OCI-LY7 (cell line): ENCODE measurements at regions not wholly inside any gene's neighbourhood (a gene's known extent, or its start where the extent isn't known, plus 50 kb on each side); places are given as distances from the start of the nearest gene placed in this dataset.

Experiments used
- BruUV-seq: library from RNA; stranded (reverse); fragments of 400-500 nt; replicated peaks from 2 replicates; lab custom pipeline; 2021; lab: Mats Ljungman, UMichigan
- CTCF ChIA-PET: fragments of 300-600 bp; sonication (Branson Sonifier 250); formaldehyde crosslinking; loops from one replicate; lab custom pipeline; 2022; ENCODE audit warnings: antibody characterized with exemption; ENCODE audit not compliant: unreplicated experiment; lab: Charles Lee
- POLR2A ChIA-PET: fragments of 300-600 bp; sonication (Branson Sonifier 250); formaldehyde crosslinking; loops from one replicate; lab custom pipeline; 2022; ENCODE audit warnings: antibody characterized with exemption; lab: Charles Lee
- DNase-seq: peaks from one replicate; pipeline ENCODE4 v3.0.0-alpha.2; 2015; ENCODE audit warnings: low spot score
- H2AFZ ChIP-seq: fragments of 200-600 bp; sonication (generic), shearing (Covaris generic); 2 replicates; pipeline ENCODE4 v1.6.1; 2014; ENCODE audit warnings: mild to moderate bottlenecking, antibody characterized with exemption, low read length, moderate library complexity
- H3K27ac ChIP-seq: fragments of 200-600 bp; sonication (generic); 2 replicates; pipeline ENCODE4 v1.5.1; 2014; ENCODE audit warnings: mixed run types, low read depth, mild to moderate bottlenecking, moderate library complexity, low read length, inconsistent platforms; ENCODE audit not compliant: poor library complexity, severe bottlenecking
- H3K36me3 ChIP-seq: fragments of 200-600 bp; sonication (generic); 2 replicates; pipeline ENCODE4 v1.6.1; 2014; ENCODE audit warnings: mild to moderate bottlenecking, antibody characterized with exemption, low read length, moderate library complexity, mixed read lengths; ENCODE audit not compliant: insufficient read depth
- H3K4me1 ChIP-seq: fragments of 200-600 bp; sonication (generic); 2 replicates; pipeline ENCODE4 v1.5.1; 2014; ENCODE audit warnings: mild to moderate bottlenecking, low read length; ENCODE audit not compliant: insufficient read depth, poor library complexity, severe bottlenecking
- H3K4me2 ChIP-seq: fragments of 200-600 bp; sonication (generic); 2 replicates; pipeline ENCODE4 v1.6.1; 2014; ENCODE audit warnings: mild to moderate bottlenecking, low read length
- H3K4me3 ChIP-seq: fragments of 200-600 bp; sonication (generic); 2 replicates; pipeline ENCODE4 v1.5.1; 2014; ENCODE audit warnings: mild to moderate bottlenecking, low read depth, low read length; ENCODE audit not compliant: poor library complexity, severe bottlenecking
- H3K79me2 ChIP-seq: fragments of 200-600 bp; sonication (generic); 2 replicates; pipeline ENCODE4 v1.6.1; 2016; ENCODE audit warnings: low read depth, mild to moderate bottlenecking, low read length, moderate library complexity, mixed read lengths; ENCODE audit not compliant: insufficient read depth
- H3K9me2 ChIP-seq: fragments of 200-600 bp; sonication (generic); 2 replicates; pipeline ENCODE4 v1.6.1; 2016; ENCODE audit warnings: mild to moderate bottlenecking, low read length, mixed read lengths; ENCODE audit not compliant: insufficient read depth
- H3K9me3 ChIP-seq: fragments of 200-600 bp; sonication (generic); 2 replicates; pipeline ENCODE4 v1.6.1; 2014; ENCODE audit warnings: mild to moderate bottlenecking, mixed run types, low read length, mixed read lengths
- H4K20me1 ChIP-seq: fragments of 200-600 bp; sonication (generic); 2 replicates; pipeline ENCODE4 v1.6.1; 2014; ENCODE audit warnings: mild to moderate bottlenecking, antibody characterized with exemption, low read length, moderate library complexity, mixed read lengths; ENCODE audit not compliant: insufficient read depth
- EZH2phosphoT487 ChIP-seq: fragments of 200-600 bp; sonication (generic); IDR thresholded peaks from 2 replicates; pipeline ENCODE4 v1.6.1; 2018; ENCODE audit warnings: low read depth, borderline replicate concordance, mild to moderate bottlenecking, mixed run types, antibody characterized with exemption, low read length, moderate library complexity, mixed read lengths
- intact Hi-C: fragments of 100-400 bp; cut with micrococcal nuclease; formaldehyde crosslinking; loops from one replicate; pipeline ENCODE4 v1.10.0; 2022; ENCODE audit not compliant: unreplicated experiment
- TF ChIP-seq, protein P1 (sequence below): fragments of 200-600 bp; sonication (generic); conservative IDR thresholded peaks from 2 replicates; pipeline ENCODE4 v1.5.1; 2014; ENCODE audit warnings: mild to moderate bottlenecking, antibody characterized with exemption, low read length, moderate library complexity, mixed read lengths

DNA sequence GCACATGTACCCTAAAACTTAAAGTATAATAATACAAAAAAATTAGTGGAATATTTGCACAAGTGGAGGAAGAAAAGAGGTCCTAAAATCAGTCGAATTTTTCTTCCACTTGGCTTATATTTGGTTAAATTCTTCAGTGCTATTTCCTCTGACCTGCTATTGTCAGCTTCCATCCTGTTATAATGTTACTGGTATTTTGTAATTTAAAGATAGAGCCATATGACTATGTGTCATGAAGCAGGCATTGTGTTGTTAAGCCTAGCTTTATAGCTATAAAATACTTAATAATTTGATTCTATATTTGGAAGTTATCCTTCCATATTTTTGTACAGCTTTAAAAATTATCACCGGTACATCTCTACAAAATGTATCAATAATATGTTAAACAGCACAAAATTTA, 455.9 kb upstream of the MARCKS start:
- no peak overlapping the region for H3K4me2 ChIP-seq
- no TSS peak for BruUV-seq

DNA sequence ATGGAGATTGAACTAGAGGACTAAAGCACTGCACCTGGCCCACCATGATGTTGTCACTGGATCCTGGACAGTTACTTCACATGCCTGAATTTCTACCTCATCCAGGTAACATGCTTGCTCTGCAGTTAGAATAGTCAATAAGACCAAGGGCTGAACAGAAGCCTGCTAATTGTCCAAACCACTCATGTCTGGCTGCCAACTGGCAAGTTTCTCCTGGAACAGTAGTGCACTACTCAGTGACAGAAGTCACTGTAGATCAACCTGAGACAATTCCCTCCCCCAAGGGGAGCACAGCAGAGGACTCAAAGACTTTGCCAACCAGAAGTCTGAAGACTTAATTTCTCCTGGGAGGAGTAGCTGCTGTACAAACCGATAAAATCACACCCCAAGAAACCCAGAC, 454.6 kb upstream of the MARCKS start:
- TF ChIP-seq, protein P1, sequence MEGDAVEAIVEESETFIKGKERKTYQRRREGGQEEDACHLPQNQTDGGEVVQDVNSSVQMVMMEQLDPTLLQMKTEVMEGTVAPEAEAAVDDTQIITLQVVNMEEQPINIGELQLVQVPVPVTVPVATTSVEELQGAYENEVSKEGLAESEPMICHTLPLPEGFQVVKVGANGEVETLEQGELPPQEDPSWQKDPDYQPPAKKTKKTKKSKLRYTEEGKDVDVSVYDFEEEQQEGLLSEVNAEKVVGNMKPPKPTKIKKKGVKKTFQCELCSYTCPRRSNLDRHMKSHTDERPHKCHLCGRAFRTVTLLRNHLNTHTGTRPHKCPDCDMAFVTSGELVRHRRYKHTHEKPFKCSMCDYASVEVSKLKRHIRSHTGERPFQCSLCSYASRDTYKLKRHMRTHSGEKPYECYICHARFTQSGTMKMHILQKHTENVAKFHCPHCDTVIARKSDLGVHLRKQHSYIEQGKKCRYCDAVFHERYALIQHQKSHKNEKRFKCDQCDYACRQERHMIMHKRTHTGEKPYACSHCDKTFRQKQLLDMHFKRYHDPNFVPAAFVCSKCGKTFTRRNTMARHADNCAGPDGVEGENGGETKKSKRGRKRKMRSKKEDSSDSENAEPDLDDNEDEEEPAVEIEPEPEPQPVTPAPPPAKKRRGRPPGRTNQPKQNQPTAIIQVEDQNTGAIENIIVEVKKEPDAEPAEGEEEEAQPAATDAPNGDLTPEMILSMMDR: no peak
- no peak for TF ChIP-seq EZH2phosphoT487
- Histone ChIP-seq H3K36me3 (no peaks in the 10 kb centered on the region), H3K9me3 (no peaks in the 10 kb centered on the region), H3K4me2 (no peak overlapping the region), H4K20me1 (no peaks in the 10 kb centered on the region), H3K4me1 (no peaks in the 10 kb centered on the region), H3K27ac (no peak overlapping the region), H3K79me2 (no peaks in the 10 kb centered on the region), H3K9me2 (no peaks in the 10 kb centered on the region), H3K4me3 (no peak overlapping the region), H2AFZ (no peak overlapping the region)
- ChIA-PET CTCF (no interaction called here), POLR2A (no interaction called here)
- intact Hi-C loops: no loop called here
- no peak for DNase-seq
- BruUV-seq: no TSS peak

More for the DNA sequence above, 455.9 kb upstream of the MARCKS start:
- ChIA-PET CTCF (no interaction called here), POLR2A (interaction anchor here (1.3 kb wide), 1 partner anchor 39 kb away, joined by 3 read pairs; no protein-coding TSS in a partner anchor)
- TF ChIP-seq, protein P1: no peak
- no peak for TF ChIP-seq EZH2phosphoT487
- no peaks in the 10 kb centered on the region for H3K9me3 ChIP-seq
- no peak for DNase-seq
- H3K4me1 ChIP-seq: no peaks in the 10 kb centered on the region
- no peaks in the 10 kb centered on the region for H3K36me3 ChIP-seq
- H3K79me2 ChIP-seq: no peaks in the 10 kb centered on the region
- H3K9me2 ChIP-seq: no peaks in the 10 kb centered on the region
- no peak overlapping the region for H2AFZ ChIP-seq
- H3K27ac ChIP-seq: no peak overlapping the region
- intact Hi-C loops: no loop called here
- H4K20me1 ChIP-seq: no peaks in the 10 kb centered on the region
- no peak overlapping the region for H3K4me3 ChIP-seq

DNA sequence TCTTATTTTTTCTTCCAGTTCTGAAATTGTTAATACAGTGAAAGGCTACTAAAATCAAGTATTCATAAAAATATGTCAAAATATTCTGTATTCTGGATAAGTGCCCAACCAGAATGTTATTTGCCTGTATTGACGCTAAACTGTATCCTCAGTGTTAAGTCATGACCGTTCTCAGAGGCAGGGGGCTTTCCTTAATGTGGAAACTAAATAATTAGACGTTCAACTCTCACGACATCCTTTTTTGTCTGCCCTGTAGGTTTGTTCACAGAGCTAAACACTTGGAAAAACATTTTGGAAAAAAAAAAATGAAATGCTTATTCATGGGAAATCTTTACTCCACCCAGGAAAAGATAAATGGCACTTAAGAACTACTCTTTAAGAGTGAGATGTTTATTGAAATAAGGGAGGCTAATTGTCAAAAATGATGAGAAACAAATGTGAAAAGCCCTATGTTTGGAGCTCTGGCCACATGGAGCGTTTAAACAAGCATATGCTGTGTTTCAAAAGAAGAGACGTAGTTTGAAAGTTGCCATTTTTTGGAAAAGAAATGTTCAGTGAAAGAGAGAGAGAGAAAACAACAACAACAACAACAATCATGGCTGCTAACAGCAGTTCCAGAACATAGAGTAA, 453.1 kb upstream of the MARCKS start:
- Histone ChIP-seq H3K36me3 (no peaks in the 10 kb centered on the region), H3K79me2 (no peaks in the 10 kb centered on the region), H3K4me2 (no peak overlapping the region), H3K9me2 (no peaks in the 10 kb centered on the region), H2AFZ (no peak overlapping the region), H3K4me3 (no peak overlapping the region), H3K27ac (no peak overlapping the region), H3K4me1 (no peaks in the 10 kb centered on the region), H3K9me3 (no peaks in the 10 kb centered on the region), H4K20me1 (no peaks in the 10 kb centered on the region)
- TF ChIP-seq, protein P1: no peak
- TF ChIP-seq EZH2phosphoT487: no peak
- CTCF ChIA-PET: no interaction called here
- intact Hi-C loops: no loop called here
- no TSS peak for BruUV-seq
- POLR2A ChIA-PET: no interaction called here
- DNase-seq: no peak
